BJ (cell line): ENCODE measurements at regions not wholly inside any gene's neighbourhood (a gene's known extent, or its start where the extent isn't known, plus 50 kb on each side); places are given as distances from the start of the nearest gene placed in this dataset.

Source experiments
- CTCF ChIA-PET: fragments of 350-600 bp; formaldehyde crosslinking; extraction: SDS; loops from one replicate; lab custom pipeline; 2021; ENCODE audit warnings: antibody characterized with exemption, inconsistent platforms; lab: Yijun Ruan, JAX
- POLR2A ChIA-PET: fragments of 300-600 bp; sonication (Branson Sonifier 250); formaldehyde crosslinking; extraction: SDS; loops from one replicate; lab custom pipeline; 2021; ENCODE audit warnings: antibody characterized with exemption; lab: Charles Lee
- DNase-seq: peaks from one replicate; pipeline ENCODE4 v3.0.0-alpha.2; 2011; ENCODE audit warnings: low read depth
- H3K27me3 ChIP-seq: 2 replicates; pipeline ENCODE4 v1.6.0; 2011; ENCODE audit warnings: low read length; ENCODE audit not compliant: control insufficient read depth, insufficient read depth
- H3K36me3 ChIP-seq: 2 replicates; pipeline ENCODE4 v1.5.1; 2011; ENCODE audit warnings: low read length; ENCODE audit not compliant: control insufficient read depth, insufficient read depth
- H3K4me3 ChIP-seq: 2 replicates; pipeline ENCODE4 v1.5.1; 2011; ENCODE audit warnings: low read depth, mild to moderate bottlenecking, control low read depth, low read length
- TF ChIP-seq, protein P1 (sequence below): IDR thresholded peaks from 2 replicates; pipeline ENCODE4 v1.5.1; 2011; ENCODE audit warnings: low read depth, mild to moderate bottlenecking, control low read depth, inconsistent platforms, low read length, moderate library complexity; ENCODE audit not compliant: insufficient read depth

GRCh38 chr3:9311228-9311627 lies 51.6 kb upstream of the THUMPD3 start:
- no peak overlapping the region for H3K4me3 ChIP-seq
- TF ChIP-seq, protein P1, sequence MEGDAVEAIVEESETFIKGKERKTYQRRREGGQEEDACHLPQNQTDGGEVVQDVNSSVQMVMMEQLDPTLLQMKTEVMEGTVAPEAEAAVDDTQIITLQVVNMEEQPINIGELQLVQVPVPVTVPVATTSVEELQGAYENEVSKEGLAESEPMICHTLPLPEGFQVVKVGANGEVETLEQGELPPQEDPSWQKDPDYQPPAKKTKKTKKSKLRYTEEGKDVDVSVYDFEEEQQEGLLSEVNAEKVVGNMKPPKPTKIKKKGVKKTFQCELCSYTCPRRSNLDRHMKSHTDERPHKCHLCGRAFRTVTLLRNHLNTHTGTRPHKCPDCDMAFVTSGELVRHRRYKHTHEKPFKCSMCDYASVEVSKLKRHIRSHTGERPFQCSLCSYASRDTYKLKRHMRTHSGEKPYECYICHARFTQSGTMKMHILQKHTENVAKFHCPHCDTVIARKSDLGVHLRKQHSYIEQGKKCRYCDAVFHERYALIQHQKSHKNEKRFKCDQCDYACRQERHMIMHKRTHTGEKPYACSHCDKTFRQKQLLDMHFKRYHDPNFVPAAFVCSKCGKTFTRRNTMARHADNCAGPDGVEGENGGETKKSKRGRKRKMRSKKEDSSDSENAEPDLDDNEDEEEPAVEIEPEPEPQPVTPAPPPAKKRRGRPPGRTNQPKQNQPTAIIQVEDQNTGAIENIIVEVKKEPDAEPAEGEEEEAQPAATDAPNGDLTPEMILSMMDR, result no peak
- H3K36me3 ChIP-seq, result no peaks in the 10 kb centered on the region
- CTCF ChIA-PET, result interaction anchor here (0.5 to 3.9 kb wide), 4 partner anchors 9 to 346 kb away, joined by 3 to 26 read pairs (median 4); no protein-coding TSS in a partner anchor
- DNase-seq, result no peak
- no peaks in the 10 kb centered on the region; the same call in 1 of the 2 replicates for H3K27me3 ChIP-seq
- POLR2A ChIA-PET, result interaction anchor here (0.7 kb wide), 1 partner anchor 1008 kb away, joined by 5 read pairs; no protein-coding TSS in a partner anchor
